Liver (tissue), 8 donors: ENCODE measurements at regions not wholly inside any gene's neighbourhood (a gene's known extent, or its start where the extent isn't known, plus 50 kb on each side); places are given as distances from the start of the nearest gene placed in this dataset.

Source experiments
- DNase-seq: peaks from one replicate; pipeline ENCODE4 v3.0.0-alpha.2; 2017; ENCODE audit warnings: low spot score
- H3K27ac ChIP-seq, 2 donors: one replicate each; pipeline ENCODE4 v1.7.0; 2013; ENCODE audit warnings: inconsistent platforms in 2 of 2, low read length in 2 of 2, control low read depth in 1 of 2, low read depth in 1 of 2, mild to moderate bottlenecking in 1 of 2
- H3K27me3 ChIP-seq, 4 donors: one replicate each; pipeline versions ENCODE4 v1.6.1 to v1.7.0; 2013; ENCODE audit warnings: low read length in 3 of 4, inconsistent platforms in 1 of 4, mild to moderate bottlenecking in 1 of 4, moderate library complexity in 1 of 4; ENCODE audit not compliant: control insufficient read depth in 4 of 4, insufficient read depth in 4 of 4
- H3K36me3 ChIP-seq, 4 donors: one replicate each; pipeline versions ENCODE4 v1.6.1 to v1.7.0; 2013; ENCODE audit warnings: low read length in 3 of 4, mild to moderate bottlenecking in 3 of 4, low read depth in 1 of 4, moderate library complexity in 1 of 4; ENCODE audit not compliant: control insufficient read depth in 4 of 4, insufficient read depth in 3 of 4
- H3K4me1 ChIP-seq, 4 donors: one replicate each; pipeline versions ENCODE4 v1.6.1 to v1.7.0; 2013; ENCODE audit warnings: low read length in 3 of 4, mild to moderate bottlenecking in 3 of 4, moderate library complexity in 1 of 4; ENCODE audit not compliant: control insufficient read depth in 4 of 4, insufficient read depth in 4 of 4
- H3K4me3 ChIP-seq, 3 donors: one replicate each; pipeline versions ENCODE4 v1.6.1 to v1.7.0; 2013; ENCODE audit warnings: low read length in 3 of 3, control low read depth in 1 of 3, low read depth in 1 of 3, mild to moderate bottlenecking in 1 of 3
- H3K9ac ChIP-seq, 2 donors: one replicate each; pipeline ENCODE4 v1.7.0; 2013; ENCODE audit warnings: low read length in 2 of 2, mild to moderate bottlenecking in 2 of 2, moderate library complexity in 2 of 2, control low read depth in 1 of 2, low read depth in 1 of 2
- H3K9me3 ChIP-seq, 4 donors: one replicate each; pipeline versions ENCODE4 v1.6.1 to v1.7.0; 2013; ENCODE audit warnings: low read length in 3 of 4; ENCODE audit not compliant: control insufficient read depth in 4 of 4
- ATF3 ChIP-seq: IDR thresholded peaks from 2 replicates; pipeline ENCODE4 v1.6.1; 2016; ENCODE audit warnings: antibody characterized with exemption
- CTCF ChIP-seq: fragments of 150-350 bp; IDR thresholded peaks from 2 replicates; pipeline ENCODE4 v1.5.1; 2017; ENCODE audit warnings: improper control_type of control experiment, low read depth, low read length; ENCODE audit not compliant: missing input control
- EGR1 ChIP-seq, 2 donors: IDR thresholded peaks; 2 replicates each; pipeline ENCODE4 v1.6.1; 2016 to 2018; ENCODE audit warnings: antibody characterized with exemption in 2 of 2, low read depth in 2 of 2
- FOXA1 ChIP-seq: IDR thresholded peaks from 2 replicates; pipeline ENCODE4 v1.6.1; 2016; ENCODE audit warnings: antibody characterized with exemption
- FOXA2 ChIP-seq: IDR thresholded peaks from 2 replicates; pipeline ENCODE4 v1.6.1; 2016; ENCODE audit warnings: antibody characterized with exemption
- GABPA ChIP-seq, 2 donors: IDR thresholded peaks in 1 of 2; conservative IDR thresholded peaks in 1 of 2; 2 replicates each; pipeline ENCODE4 v1.6.1; 2016; ENCODE audit warnings: antibody characterized with exemption in 2 of 2, mild to moderate bottlenecking in 1 of 2, moderate library complexity in 1 of 2
- HNF4A ChIP-seq, 2 donors: conservative IDR thresholded peaks; 2 replicates each; pipeline ENCODE4 v1.6.1; 2016; ENCODE audit warnings: antibody characterized with exemption in 2 of 2, mild to moderate bottlenecking in 2 of 2
- HNF4G ChIP-seq: IDR thresholded peaks from 2 replicates; pipeline ENCODE4 v1.6.1; 2016; ENCODE audit warnings: antibody characterized with exemption
- JUND ChIP-seq, 2 donors: IDR thresholded peaks; 2 replicates each; pipeline ENCODE4 v1.6.1; 2016; ENCODE audit warnings: antibody characterized with exemption in 2 of 2
- MAX ChIP-seq: IDR thresholded peaks from 2 replicates; pipeline ENCODE4 v1.6.1; 2016; ENCODE audit warnings: antibody characterized with exemption
- NR2F2 ChIP-seq: IDR thresholded peaks from 2 replicates; pipeline ENCODE4 v1.6.1; 2016; ENCODE audit warnings: antibody characterized with exemption
- RAD21 ChIP-seq, 2 donors: IDR thresholded peaks; 2 replicates each; pipeline ENCODE4 v1.6.1; 2016; ENCODE audit warnings: antibody characterized with exemption in 2 of 2, mild to moderate bottlenecking in 2 of 2
- REST ChIP-seq: IDR thresholded peaks from 2 replicates; pipeline ENCODE4 v1.6.1; 2016; ENCODE audit warnings: antibody characterized with exemption, mild to moderate bottlenecking
- RXRA ChIP-seq, 2 donors: IDR thresholded peaks; 2 replicates each; pipeline ENCODE4 v1.6.1; 2017 to 2018; ENCODE audit warnings: antibody characterized with exemption in 2 of 2, mild to moderate bottlenecking in 1 of 2
- SP1 ChIP-seq: IDR thresholded peaks from 2 replicates; pipeline ENCODE4 v1.6.1; 2018; ENCODE audit warnings: antibody characterized with exemption, mild to moderate bottlenecking
- TAF1 ChIP-seq: conservative IDR thresholded peaks from 2 replicates; pipeline ENCODE4 v1.6.1; 2016; ENCODE audit warnings: antibody characterized with exemption, mild to moderate bottlenecking
- YY1 ChIP-seq: IDR thresholded peaks from 2 replicates; pipeline ENCODE4 v1.6.1; 2016; ENCODE audit warnings: antibody characterized with exemption, mild to moderate bottlenecking
- ZBTB33 ChIP-seq: IDR thresholded peaks from 2 replicates; pipeline ENCODE4 v1.6.1; 2016; ENCODE audit warnings: antibody characterized with exemption
- WGBS: extraction: QIAGEN DNeasy Blood & Tissue Kit; methylation state at CpG from one replicate; pipeline ENCODE4 v1.1.7; 2013; 5-methylcytosine and 5-hydroxymethylcytosine counted together
- donor health status: healthy.
- donor health status: healthy.
- donor health status: healthy.
- donor health status: healthy.
- donor health status: healthy.

GRCh38 chr11:7167976-7168740, 79.4 kb downstream of the RBMXL2 start:
- no peak overlapping the region for H3K27ac ChIP-seq
- DNase-seq: no peak
- TF ChIP-seq GABPA (IDR thresholded peaks at IDR 0.05 in 1 of 2, conservative IDR thresholded peaks at IDR 0.05 in 1 of 2) (no peak), RAD21 (IDR thresholded peaks at IDR 0.05) (no peak), TAF1 (no peak), EGR1 (IDR thresholded peaks at IDR 0.05; ENCODE audit: low read depth in 2 of 2) (no peak), REST (no peak), FOXA2 (no peak), FOXA1 (no peak), NR2F2 (no peak), HNF4G (no peak), ATF3 (no peak), CTCF (no peak), ZBTB33 (no peak), SP1 (no peak), RXRA (IDR thresholded peaks at IDR 0.05) (no peak), HNF4A (conservative IDR thresholded peaks at IDR 0.05) (no peak), YY1 (no peak), MAX (no peak), JUND (IDR thresholded peaks at IDR 0.05) (no peak)
- no peaks in the 10 kb centered on the region for H3K9me3 ChIP-seq
- H3K9ac ChIP-seq: no peak overlapping the region
- WGBS: 63% methylated on average over 2 of the region's 2 CpGs
- peaks cover 0 to 4% (median 0%) of the 10 kb centered on the region in 4 donors for H3K27me3 ChIP-seq
- H3K36me3 ChIP-seq: no peaks in the 10 kb centered on the region
- H3K4me3 ChIP-seq: no peak overlapping the region
- H3K4me1 ChIP-seq: no peaks in the 10 kb centered on the region
